ENCODE measurements at regions not wholly inside any gene's neighbourhood (a gene's known extent, or its start where the extent isn't known, plus 50 kb on each side); places are given as distances from the start of the nearest gene placed in this dataset.

DNA sequence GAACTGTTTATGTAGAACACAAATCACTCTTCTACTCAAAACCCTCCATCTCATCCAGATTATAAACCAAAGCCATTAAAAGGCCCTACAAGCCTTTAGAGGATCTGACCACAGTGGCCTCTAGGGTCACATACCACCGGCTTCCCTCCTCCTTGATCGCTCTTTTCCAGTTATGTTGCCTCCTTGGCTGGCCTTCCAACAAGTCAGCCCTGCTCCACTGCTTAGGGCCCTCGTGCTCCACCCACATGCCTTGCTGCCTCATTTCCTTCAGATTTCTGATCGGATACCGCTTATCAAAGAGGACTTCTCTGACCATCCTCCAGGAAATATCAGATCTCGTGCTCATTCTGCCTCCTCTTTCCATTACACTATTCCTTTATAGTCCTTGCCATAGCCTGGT, 139.4 kb upstream of the RAI14 start:
- Histone ChIP-seq H4K20me1 (ENCODE audit: insufficient read depth) (no peaks in the 10 kb centered on the region), H3K9ac (ENCODE audit: low read length) (no peak overlapping the region), H3K9me3 (ENCODE audit: low read length) (no peaks in the 10 kb centered on the region), H3F3A (ENCODE audit: insufficient read depth, low read length, poor library complexity, severe bottlenecking) (no peaks in the 10 kb centered on the region), H3K27ac (ENCODE audit: low read length) (no peak overlapping the region), H3K4me2 (ENCODE audit: low read length) (no peak overlapping the region), H3K9me2 (ENCODE audit: insufficient read depth, low read length) (no peaks in the 10 kb centered on the region), H3K4me3 (ENCODE audit: low read length) (no peak overlapping the region), H3K27me3 (ENCODE audit: insufficient read depth, low read depth, low read length) (no peaks in the 10 kb centered on the region), H2AFZ (ENCODE audit: low read depth, low read length) (no peak overlapping the region), H3K79me2 (replicated peaks; ENCODE audit: insufficient read depth, low read length) (no peaks in the 10 kb centered on the region), H3K36me3 (ENCODE audit: insufficient read depth, low read length) (no peaks in the 10 kb centered on the region)
- no peak for TF ChIP-seq TAF1 (IDR thresholded peaks at IDR 0.05; ENCODE audit: low read depth)
- no peak for TF ChIP-seq RAD21 (conservative IDR thresholded peaks at IDR 0.05)
- TF ChIP-seq CTCF (IDR thresholded peaks at IDR 0.05; ENCODE audit: poor library complexity, severe bottlenecking): no peak
- no peak for TF ChIP-seq POLR2AphosphoS5 (IDR thresholded peaks at IDR 0.05)
- TF ChIP-seq EZH2 (IDR thresholded peaks at IDR 0.05; ENCODE audit: borderline replicate concordance, insufficient read depth, low read length, poor library complexity, severe bottlenecking): no peak
- no peak for TF ChIP-seq REST (IDR thresholded peaks at IDR 0.05; ENCODE audit: borderline replicate concordance)
- no peak for TF ChIP-seq MXI1 (conservative IDR thresholded peaks at IDR 0.05; ENCODE audit: poor library complexity, severe bottlenecking)
- TF ChIP-seq EP300 (conservative IDR thresholded peaks at IDR 0.05; ENCODE audit: poor library complexity, severe bottlenecking): no peak
- no peak for TF ChIP-seq SMC3 (conservative IDR thresholded peaks at IDR 0.05; ENCODE audit: poor library complexity)

GRCh38 chr5:34517249-34517648, 138.9 kb upstream of the RAI14 start:
- H3K4me2 ChIP-seq (ENCODE audit: low read length): no peak overlapping the region
- no peak overlapping the region for H2AFZ ChIP-seq (ENCODE audit: low read depth, low read length)

More at GRCh38 chr5:34517249-34517648, 138.9 kb upstream of the RAI14 start:
- Histone ChIP-seq H3K79me2 (replicated peaks; ENCODE audit: insufficient read depth, low read length) (no peaks in the 10 kb centered on the region), H4K20me1 (ENCODE audit: insufficient read depth) (no peaks in the 10 kb centered on the region), H3K4me3 (ENCODE audit: low read length) (no peak overlapping the region), H3K9me2 (ENCODE audit: insufficient read depth, low read length) (no peaks in the 10 kb centered on the region), H3K27me3 (ENCODE audit: insufficient read depth, low read depth, low read length) (no peaks in the 10 kb centered on the region), H3K36me3 (ENCODE audit: insufficient read depth, low read length) (no peaks in the 10 kb centered on the region), H3K9ac (ENCODE audit: low read length) (no peak overlapping the region), H3K27ac (ENCODE audit: low read length) (no peak overlapping the region), H3F3A (ENCODE audit: insufficient read depth, low read length, poor library complexity, severe bottlenecking) (no peaks in the 10 kb centered on the region), H3K9me3 (ENCODE audit: low read length) (no peaks in the 10 kb centered on the region)
- TF ChIP-seq REST (IDR thresholded peaks at IDR 0.05; ENCODE audit: borderline replicate concordance): no peak
- TF ChIP-seq MXI1 (conservative IDR thresholded peaks at IDR 0.05; ENCODE audit: poor library complexity, severe bottlenecking): no peak
- TF ChIP-seq EP300 (conservative IDR thresholded peaks at IDR 0.05; ENCODE audit: poor library complexity, severe bottlenecking): no peak
- no peak for TF ChIP-seq TAF1 (IDR thresholded peaks at IDR 0.05; ENCODE audit: low read depth)
- no peak for TF ChIP-seq RAD21 (conservative IDR thresholded peaks at IDR 0.05)
- no peak for TF ChIP-seq CTCF (IDR thresholded peaks at IDR 0.05; ENCODE audit: poor library complexity, severe bottlenecking)
- no peak for TF ChIP-seq EZH2 (IDR thresholded peaks at IDR 0.05; ENCODE audit: borderline replicate concordance, insufficient read depth, low read length, poor library complexity, severe bottlenecking)
- no peak for TF ChIP-seq POLR2AphosphoS5 (IDR thresholded peaks at IDR 0.05)
- no peak for TF ChIP-seq SMC3 (conservative IDR thresholded peaks at IDR 0.05; ENCODE audit: poor library complexity)

Measured in neural cell (in vitro differentiated cells).